Caco-2 (cell line): ENCODE measurements at regions not wholly inside any gene's neighbourhood (a gene's known extent, or its start where the extent isn't known, plus 50 kb on each side); places are given as distances from the start of the nearest gene placed in this dataset.

Experiments
- BruUV-seq: library from RNA; stranded (reverse); fragments of 400-500 nt; replicated peaks from 2 replicates; lab custom pipeline; 2021; lab: Mats Ljungman, UMichigan
- CTCF ChIA-PET: fragments of 300-600 bp; sonication (Branson Sonifier 250); formaldehyde crosslinking; loops from one replicate; lab custom pipeline; 2022; ENCODE audit warnings: antibody characterized with exemption; lab: Charles Lee
- POLR2A ChIA-PET: fragments of 300-600 bp; sonication (Branson Sonifier 250); formaldehyde crosslinking; loops from one replicate; lab custom pipeline; 2022; ENCODE audit warnings: antibody characterized with exemption; lab: Charles Lee
- DNase-seq, 2 experiments: peaks; one replicate each; pipeline versions ENCODE4 v3.0.0 to v3.0.0-alpha.2; 2020 to 2022
- H3K27me3 ChIP-seq: replicated peaks from 2 replicates; pipeline ENCODE4 v1.6.0; 2011; ENCODE audit warnings: low read length; ENCODE audit not compliant: control insufficient read depth, insufficient read depth
- H3K36me3 ChIP-seq: 2 replicates; pipeline ENCODE4 v1.5.1; 2011; ENCODE audit warnings: low read length; ENCODE audit not compliant: control insufficient read depth, insufficient read depth
- H3K4me1 ChIP-seq: fragments of 250-450 bp; sonication (Bioruptor Pico); 2 replicates; pipeline ENCODE4 v1.5.1; 2020; ENCODE audit warnings: mild to moderate bottlenecking
- H3K4me3 ChIP-seq: 2 replicates; pipeline ENCODE4 v1.5.1; 2011; ENCODE audit warnings: low read depth, mild to moderate bottlenecking, control low read depth, low read length
- H3K9me3 ChIP-seq: fragments of 250-450 bp; sonication (Bioruptor Pico); 2 replicates; pipeline ENCODE4 v1.5.1; 2020; ENCODE audit warnings: mild to moderate bottlenecking, moderate library complexity
- H3K27ac Mint-ChIP-seq: one replicate; pipeline ENCODE4 v1.8.0; 2022; ENCODE audit warnings: mixed read lengths; ENCODE audit not compliant: unreplicated experiment
- H3K27me3 Mint-ChIP-seq: one replicate; pipeline ENCODE4 v1.8.0; 2022; ENCODE audit warnings: mixed read lengths; ENCODE audit not compliant: insufficient read depth, unreplicated experiment
- H3K36me3 Mint-ChIP-seq: one replicate; pipeline ENCODE4 v1.8.0; 2022; ENCODE audit warnings: mild to moderate bottlenecking, mixed read lengths; ENCODE audit not compliant: insufficient read depth, unreplicated experiment
- H3K4me1 Mint-ChIP-seq: one replicate; pipeline ENCODE4 v1.8.0; 2022; ENCODE audit warnings: low read depth, mixed read lengths; ENCODE audit not compliant: unreplicated experiment
- H3K4me3 Mint-ChIP-seq: one replicate; pipeline ENCODE4 v1.8.0; 2022; ENCODE audit warnings: mild to moderate bottlenecking, moderate library complexity, mixed read lengths; ENCODE audit not compliant: unreplicated experiment
- H3K9me3 Mint-ChIP-seq: one replicate; pipeline ENCODE4 v1.8.0; 2022; ENCODE audit warnings: mixed read lengths; ENCODE audit not compliant: unreplicated experiment
- CTCF ChIP-seq, 2 experiments: fragments of 200-600 bp in 1 of 2; IDR thresholded peaks; 1 replicate in 1 of 2; 2 replicates in 1 of 2; pipeline versions ENCODE4 v1.5.1 to v1.8.0; 2011 to 2022; ENCODE audit warnings: antibody characterized with exemption in 1 of 2, control low read depth in 1 of 2, inconsistent platforms in 1 of 2, low read depth in 1 of 2, low read length in 1 of 2, mild to moderate bottlenecking in 1 of 2, moderate library complexity in 1 of 2; ENCODE audit not compliant: insufficient read depth in 1 of 2, severe bottlenecking in 1 of 2, unreplicated experiment in 1 of 2
- intact Hi-C: fragments of 100-400 bp; cut with micrococcal nuclease; formaldehyde crosslinking; loops from one replicate; pipeline ENCODE4 v1.10.0; 2022; ENCODE audit not compliant: unreplicated experiment

- Histone ChIP-seq H3K27me3 (no peaks in the 10 kb centered on the region), H3K4me3 (no peak overlapping the region), H3K9me3 (no peaks in the 10 kb centered on the region), H3K4me1 (no peaks in the 10 kb centered on the region), H3K36me3 (no peaks in the 10 kb centered on the region)
- CTCF ChIA-PET: no interaction called here
- H3K4me3 Mint-ChIP-seq: no peak overlapping the region
- no peak for TF ChIP-seq CTCF (IDR thresholded peaks at IDR 0.05; ENCODE audit: insufficient read depth in 1 of 2, low read depth in 1 of 2, low read length in 1 of 2, severe bottlenecking in 1 of 2, unreplicated experiment in 1 of 2)
- intact Hi-C loops: no loop called here
- H3K36me3 Mint-ChIP-seq: no peaks in the 10 kb centered on the region
- no peak overlapping the region for H3K27ac Mint-ChIP-seq
- H3K9me3 Mint-ChIP-seq: no peaks in the 10 kb centered on the region
- no peak for DNase-seq
- H3K4me1 Mint-ChIP-seq: no peaks in the 10 kb centered on the region
- POLR2A ChIA-PET: no interaction called here
- no TSS peak for BruUV-seq
- peaks cover 11% of the 10 kb centered on the region for H3K27me3 Mint-ChIP-seq
Measured at GRCh38 chr11:133600306-133600705, 68.0 kb upstream of the OPCML start.

DNA sequence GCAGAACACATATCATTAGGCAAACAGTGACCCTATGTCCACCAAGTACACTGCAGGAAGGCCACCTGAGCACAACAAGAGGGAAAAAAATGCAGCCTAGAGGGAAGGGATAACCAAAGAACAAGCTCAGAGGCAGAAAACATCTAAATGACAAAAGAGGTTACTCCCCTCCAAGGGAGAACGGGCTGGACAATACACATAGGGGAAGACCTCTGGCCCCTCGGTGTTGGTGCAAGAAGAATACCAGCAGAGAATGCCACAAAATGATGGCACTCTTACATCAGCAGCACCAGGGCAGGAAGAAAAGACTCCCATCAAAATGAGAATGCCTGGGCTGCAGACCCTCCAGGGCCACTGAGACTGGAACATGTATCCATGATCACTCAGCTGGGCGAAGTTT, 66.6 kb upstream of the OPCML start:
- no peaks in the 10 kb centered on the region for H3K9me3 ChIP-seq

GRCh38 chr11:133597236-133597635, 64.9 kb upstream of the OPCML start:
- TF ChIP-seq CTCF (IDR thresholded peaks at IDR 0.05; ENCODE audit: insufficient read depth in 1 of 2, low read depth in 1 of 2, low read length in 1 of 2, severe bottlenecking in 1 of 2, unreplicated experiment in 1 of 2): no peak
- CTCF ChIA-PET: no interaction called here

More for the DNA sequence above, 66.6 kb upstream of the OPCML start:
- Mint-ChIP-seq H3K9me3 (no peaks in the 10 kb centered on the region), H3K27ac (no peak overlapping the region), H3K4me1 (no peaks in the 10 kb centered on the region), H3K4me3 (no peak overlapping the region), H3K27me3 (peaks cover 11% of the 10 kb centered on the region), H3K36me3 (no peaks in the 10 kb centered on the region)
- Histone ChIP-seq H3K27me3 (no peaks in the 10 kb centered on the region), H3K36me3 (no peaks in the 10 kb centered on the region), H3K4me1 (no peaks in the 10 kb centered on the region), H3K4me3 (no peak overlapping the region)
- no TSS peak for BruUV-seq
- TF ChIP-seq CTCF (IDR thresholded peaks at IDR 0.05; ENCODE audit: insufficient read depth in 1 of 2, low read depth in 1 of 2, low read length in 1 of 2, severe bottlenecking in 1 of 2, unreplicated experiment in 1 of 2): no peak
- ChIA-PET POLR2A (no interaction called here), CTCF (no interaction called here)
- intact Hi-C loops: no loop called here
- DNase-seq: no peak

More at GRCh38 chr11:133597236-133597635, 64.9 kb upstream of the OPCML start:
- Histone ChIP-seq H3K4me1 (no peaks in the 10 kb centered on the region), H3K9me3 (no peaks in the 10 kb centered on the region; the same call in 1 of the 2 replicates), H3K36me3 (no peaks in the 10 kb centered on the region), H3K27me3 (no peaks in the 10 kb centered on the region), H3K4me3 (no peak overlapping the region)
- intact Hi-C loops: no loop called here
- H3K36me3 Mint-ChIP-seq: no peaks in the 10 kb centered on the region
- BruUV-seq: no TSS peak
- H3K27me3 Mint-ChIP-seq: peaks cover 13% of the 10 kb centered on the region
- DNase-seq: no peak
- no peak overlapping the region for H3K4me3 Mint-ChIP-seq
- H3K4me1 Mint-ChIP-seq: no peaks in the 10 kb centered on the region
- no peak overlapping the region for H3K27ac Mint-ChIP-seq
- POLR2A ChIA-PET: no interaction called here
- H3K9me3 Mint-ChIP-seq: no peaks in the 10 kb centered on the region
